22Rv1 (cell line): ENCODE measurements at regions not wholly inside any gene's neighbourhood (a gene's known extent, or its start where the extent isn't known, plus 50 kb on each side); places are given as distances from the start of the nearest gene placed in this dataset.

Experiments used
- ZFX ChIP-seq: fragments of 450-650 bp; IDR thresholded peaks from 2 replicates; pipeline ENCODE4 v1.6.1; 2017; ENCODE audit warnings: antibody characterized with exemption, borderline replicate concordance
- TF ChIP-seq, protein P1 (sequence below): fragments of 450-650 bp; IDR thresholded peaks from 2 replicates; pipeline ENCODE4 v1.5.1; 2017; ENCODE audit warnings: mild to moderate bottlenecking

DNA sequence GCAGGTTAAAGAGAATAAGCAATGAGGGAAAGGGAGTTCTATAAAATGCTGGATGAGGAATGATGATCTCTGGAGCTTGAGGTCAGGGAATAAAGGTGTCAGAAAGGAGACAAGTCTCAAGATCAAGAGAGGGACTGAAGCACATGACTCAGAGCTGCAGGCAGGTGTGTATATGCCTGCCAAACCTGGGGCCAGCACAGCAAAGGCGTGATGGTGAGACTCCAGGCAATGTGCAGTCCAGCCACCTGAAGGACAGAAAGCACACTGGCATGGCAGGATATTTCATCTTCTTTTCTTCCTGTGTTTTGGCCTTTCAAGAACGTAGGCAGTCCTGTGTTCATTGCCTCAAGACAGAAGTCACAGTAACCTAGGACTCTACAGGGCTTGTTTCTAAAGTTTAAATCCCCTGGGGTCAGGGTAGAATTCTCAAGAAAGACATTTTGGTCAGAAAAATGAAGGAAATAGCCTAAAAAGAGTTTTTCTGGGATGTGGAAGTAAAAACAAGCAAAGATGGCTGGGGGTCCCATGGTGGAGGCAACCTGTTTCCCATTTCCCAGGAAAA, 55.5 kb upstream of the TOPAZ1 start:
- TF ChIP-seq, protein P1, sequence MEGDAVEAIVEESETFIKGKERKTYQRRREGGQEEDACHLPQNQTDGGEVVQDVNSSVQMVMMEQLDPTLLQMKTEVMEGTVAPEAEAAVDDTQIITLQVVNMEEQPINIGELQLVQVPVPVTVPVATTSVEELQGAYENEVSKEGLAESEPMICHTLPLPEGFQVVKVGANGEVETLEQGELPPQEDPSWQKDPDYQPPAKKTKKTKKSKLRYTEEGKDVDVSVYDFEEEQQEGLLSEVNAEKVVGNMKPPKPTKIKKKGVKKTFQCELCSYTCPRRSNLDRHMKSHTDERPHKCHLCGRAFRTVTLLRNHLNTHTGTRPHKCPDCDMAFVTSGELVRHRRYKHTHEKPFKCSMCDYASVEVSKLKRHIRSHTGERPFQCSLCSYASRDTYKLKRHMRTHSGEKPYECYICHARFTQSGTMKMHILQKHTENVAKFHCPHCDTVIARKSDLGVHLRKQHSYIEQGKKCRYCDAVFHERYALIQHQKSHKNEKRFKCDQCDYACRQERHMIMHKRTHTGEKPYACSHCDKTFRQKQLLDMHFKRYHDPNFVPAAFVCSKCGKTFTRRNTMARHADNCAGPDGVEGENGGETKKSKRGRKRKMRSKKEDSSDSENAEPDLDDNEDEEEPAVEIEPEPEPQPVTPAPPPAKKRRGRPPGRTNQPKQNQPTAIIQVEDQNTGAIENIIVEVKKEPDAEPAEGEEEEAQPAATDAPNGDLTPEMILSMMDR: no peak
- TF ChIP-seq ZFX: no peak
